Fibroblast of lung (primary cell): ENCODE measurements at regions not wholly inside any gene's neighbourhood (a gene's known extent, or its start where the extent isn't known, plus 50 kb on each side); places are given as distances from the start of the nearest gene placed in this dataset.

ENCODE experiments used
- EZH2 ChIP-seq: IDR thresholded peaks from 2 replicates; pipeline ENCODE4 v1.5.1; 2012; ENCODE audit warnings: low read length, control low read depth, mild to moderate bottlenecking; ENCODE audit errors: missing control alignments
- TF ChIP-seq, protein P1 (sequence below), 2 donors: IDR thresholded peaks in 1 of 2; conservative IDR thresholded peaks in 1 of 2; 1 replicate in 1 of 2; 2 replicates in 1 of 2; pipeline ENCODE4 v1.5.1; 2011 to 2012; ENCODE audit warnings: low read length in 2 of 2, control low read depth in 1 of 2, inconsistent platforms in 1 of 2, low read depth in 1 of 2, mild to moderate bottlenecking in 1 of 2

DNA sequence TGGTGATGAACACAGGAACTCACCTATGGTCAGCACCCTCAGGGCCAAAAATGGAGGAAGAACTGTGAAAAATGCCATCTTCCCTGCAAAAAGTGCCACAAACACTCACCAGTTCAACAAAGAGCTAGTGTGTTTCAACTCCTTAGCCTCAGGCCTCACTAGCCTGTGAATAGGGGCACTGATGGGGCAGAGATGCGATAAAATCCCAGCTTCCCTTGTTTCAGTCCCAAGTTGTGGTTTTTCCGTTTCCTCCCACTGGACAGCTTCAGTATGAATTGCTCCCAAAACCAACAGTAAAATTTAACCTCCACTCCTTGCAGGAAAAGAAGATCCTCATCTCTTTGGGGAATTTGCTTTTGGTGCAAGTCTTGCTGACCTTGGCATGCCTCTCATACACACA, 117.4 kb upstream of the ADAMTS9 start:
- TF ChIP-seq, protein P1, sequence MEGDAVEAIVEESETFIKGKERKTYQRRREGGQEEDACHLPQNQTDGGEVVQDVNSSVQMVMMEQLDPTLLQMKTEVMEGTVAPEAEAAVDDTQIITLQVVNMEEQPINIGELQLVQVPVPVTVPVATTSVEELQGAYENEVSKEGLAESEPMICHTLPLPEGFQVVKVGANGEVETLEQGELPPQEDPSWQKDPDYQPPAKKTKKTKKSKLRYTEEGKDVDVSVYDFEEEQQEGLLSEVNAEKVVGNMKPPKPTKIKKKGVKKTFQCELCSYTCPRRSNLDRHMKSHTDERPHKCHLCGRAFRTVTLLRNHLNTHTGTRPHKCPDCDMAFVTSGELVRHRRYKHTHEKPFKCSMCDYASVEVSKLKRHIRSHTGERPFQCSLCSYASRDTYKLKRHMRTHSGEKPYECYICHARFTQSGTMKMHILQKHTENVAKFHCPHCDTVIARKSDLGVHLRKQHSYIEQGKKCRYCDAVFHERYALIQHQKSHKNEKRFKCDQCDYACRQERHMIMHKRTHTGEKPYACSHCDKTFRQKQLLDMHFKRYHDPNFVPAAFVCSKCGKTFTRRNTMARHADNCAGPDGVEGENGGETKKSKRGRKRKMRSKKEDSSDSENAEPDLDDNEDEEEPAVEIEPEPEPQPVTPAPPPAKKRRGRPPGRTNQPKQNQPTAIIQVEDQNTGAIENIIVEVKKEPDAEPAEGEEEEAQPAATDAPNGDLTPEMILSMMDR (conservative IDR thresholded peaks at IDR 0.05 in 1 of 2, IDR thresholded peaks at IDR 0.05 in 1 of 2; ENCODE audit: low read depth in 1 of 2, low read length in 2 of 2) = no peak
- no peak for TF ChIP-seq EZH2
